NB4 (cell line): ENCODE measurements at regions not wholly inside any gene's neighbourhood (a gene's known extent, or its start where the extent isn't known, plus 50 kb on each side); places are given as distances from the start of the nearest gene placed in this dataset.
"Not testable (repeated sequence)": the region's sequence is repeated elsewhere in the genome, so short reads cannot be mapped to it uniquely, and the experiment has no call there.

Experiments
- DNase-seq: peaks from one replicate; pipeline ENCODE4 v3.0.0; 2010; ENCODE audit warnings: low read depth
- H3K4me3 ChIP-seq: one replicate; pipeline ENCODE4 v1.5.1; 2011; ENCODE audit warnings: mild to moderate bottlenecking, low read depth, low read length, moderate library complexity
- CTCF ChIP-seq: IDR thresholded peaks from one replicate; pipeline ENCODE4 v1.5.1; 2012; ENCODE audit warnings: low read depth, low read length
- MAX ChIP-seq: IDR thresholded peaks from 2 replicates; pipeline ENCODE4 v1.6.1; 2011; ENCODE audit warnings: low read depth, low read length
- MYC ChIP-seq: IDR thresholded peaks from 2 replicates; pipeline ENCODE4 v1.6.1; 2011; ENCODE audit warnings: low read depth, low read length
- POLR2A ChIP-seq: IDR thresholded peaks from 2 replicates; pipeline ENCODE4 v1.6.1; 2011; ENCODE audit warnings: mild to moderate bottlenecking; ENCODE audit not compliant: insufficient read length; ENCODE audit errors: extremely low read depth

- no peak overlapping the region for H3K4me3 ChIP-seq
- no peak for TF ChIP-seq CTCF
- no peak for TF ChIP-seq MAX
- TF ChIP-seq POLR2A: no peak
- TF ChIP-seq MYC: no peak
- no peak for DNase-seq
Measured at GRCh38 chr4:26208237-26208994, 112.4 kb upstream of the RBPJ start.

- not testable (repeated sequence) for DNase-seq, H3K4me3 ChIP-seq
Measured at GRCh38 chr4:26209378-26209777, 111.4 kb upstream of the RBPJ start.

- H3K4me3 ChIP-seq: no peak overlapping the region
- DNase-seq: no peak
- TF ChIP-seq POLR2A (no peak), MAX (no peak), MYC (no peak), CTCF (no peak)
Measured at GRCh38 chr4:26212528-26212927, 108.3 kb upstream of the RBPJ start.

GRCh38 chr4:26213317-26213716 lies 107.5 kb upstream of the RBPJ start:
- no peak for DNase-seq
- no peak overlapping the region for H3K4me3 ChIP-seq
- no peak for TF ChIP-seq CTCF

GRCh38 chr4:26214994-26215393 lies 105.8 kb upstream of the RBPJ start:
- H3K4me3 ChIP-seq: no peak overlapping the region
- TF ChIP-seq MAX (no peak), CTCF (no peak), POLR2A (no peak), MYC (no peak)
- DNase-seq: no peak

- H3K4me3 ChIP-seq: no peak overlapping the region
- DNase-seq: no peak
- TF ChIP-seq CTCF (no peak), MAX (peak; percentile 34; the same call in 1 of the 2 replicates)
Measured at GRCh38 chr4:26215725-26216124, 105.1 kb upstream of the RBPJ start.
